GM12872 (cell line): ENCODE measurements at regions not wholly inside any gene's neighbourhood (a gene's known extent, or its start where the extent isn't known, plus 50 kb on each side); places are given as distances from the start of the nearest gene placed in this dataset.

Source experiments
- TF ChIP-seq, protein P1 (sequence below): IDR thresholded peaks from 3 replicates; pipeline ENCODE4 v1.5.1; 2011; ENCODE audit warnings: low read depth, mild to moderate bottlenecking, low read length, moderate library complexity; ENCODE audit not compliant: insufficient read depth

DNA sequence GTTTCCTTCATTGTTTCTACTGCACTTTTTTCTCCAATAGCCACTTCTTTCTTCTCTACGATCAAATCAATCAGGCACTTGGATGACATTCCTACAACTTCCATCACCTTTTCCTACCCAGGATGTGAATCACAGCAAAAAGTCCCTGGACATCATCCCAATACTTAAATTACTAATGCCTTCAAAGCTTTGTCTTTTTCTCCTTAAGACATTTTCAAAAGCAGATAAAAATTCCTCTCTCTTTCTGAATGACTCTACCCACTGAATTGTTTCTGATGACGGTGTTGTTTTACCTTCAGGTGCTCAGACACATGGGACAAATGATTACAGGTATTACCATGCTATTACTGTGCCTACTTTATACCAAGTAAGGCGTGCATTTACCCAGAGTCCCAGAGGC, 500.9 kb downstream of the FBXO15 start:
- TF ChIP-seq, protein P1, sequence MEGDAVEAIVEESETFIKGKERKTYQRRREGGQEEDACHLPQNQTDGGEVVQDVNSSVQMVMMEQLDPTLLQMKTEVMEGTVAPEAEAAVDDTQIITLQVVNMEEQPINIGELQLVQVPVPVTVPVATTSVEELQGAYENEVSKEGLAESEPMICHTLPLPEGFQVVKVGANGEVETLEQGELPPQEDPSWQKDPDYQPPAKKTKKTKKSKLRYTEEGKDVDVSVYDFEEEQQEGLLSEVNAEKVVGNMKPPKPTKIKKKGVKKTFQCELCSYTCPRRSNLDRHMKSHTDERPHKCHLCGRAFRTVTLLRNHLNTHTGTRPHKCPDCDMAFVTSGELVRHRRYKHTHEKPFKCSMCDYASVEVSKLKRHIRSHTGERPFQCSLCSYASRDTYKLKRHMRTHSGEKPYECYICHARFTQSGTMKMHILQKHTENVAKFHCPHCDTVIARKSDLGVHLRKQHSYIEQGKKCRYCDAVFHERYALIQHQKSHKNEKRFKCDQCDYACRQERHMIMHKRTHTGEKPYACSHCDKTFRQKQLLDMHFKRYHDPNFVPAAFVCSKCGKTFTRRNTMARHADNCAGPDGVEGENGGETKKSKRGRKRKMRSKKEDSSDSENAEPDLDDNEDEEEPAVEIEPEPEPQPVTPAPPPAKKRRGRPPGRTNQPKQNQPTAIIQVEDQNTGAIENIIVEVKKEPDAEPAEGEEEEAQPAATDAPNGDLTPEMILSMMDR: no peak

DNA sequence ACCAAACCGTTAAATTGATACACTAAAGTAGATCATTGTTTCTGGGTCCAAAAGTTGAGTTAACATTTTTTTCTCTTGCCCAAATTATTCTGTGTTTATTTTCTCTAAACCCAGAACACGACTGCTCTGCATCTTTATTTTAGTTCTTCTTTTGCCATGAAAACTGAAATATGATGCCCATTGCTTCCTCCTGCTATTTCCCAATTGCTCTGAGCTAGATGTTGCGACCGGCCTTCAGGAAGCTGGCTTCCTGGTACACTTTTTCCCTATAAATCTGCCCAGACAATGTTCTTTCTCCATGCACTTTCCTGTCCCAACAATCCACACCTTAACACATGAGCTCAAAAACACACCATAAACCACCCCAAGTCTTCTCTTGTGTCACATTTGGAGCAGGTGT, 501.4 kb downstream of the FBXO15 start:
- TF ChIP-seq, protein P1: no peak

DNA sequence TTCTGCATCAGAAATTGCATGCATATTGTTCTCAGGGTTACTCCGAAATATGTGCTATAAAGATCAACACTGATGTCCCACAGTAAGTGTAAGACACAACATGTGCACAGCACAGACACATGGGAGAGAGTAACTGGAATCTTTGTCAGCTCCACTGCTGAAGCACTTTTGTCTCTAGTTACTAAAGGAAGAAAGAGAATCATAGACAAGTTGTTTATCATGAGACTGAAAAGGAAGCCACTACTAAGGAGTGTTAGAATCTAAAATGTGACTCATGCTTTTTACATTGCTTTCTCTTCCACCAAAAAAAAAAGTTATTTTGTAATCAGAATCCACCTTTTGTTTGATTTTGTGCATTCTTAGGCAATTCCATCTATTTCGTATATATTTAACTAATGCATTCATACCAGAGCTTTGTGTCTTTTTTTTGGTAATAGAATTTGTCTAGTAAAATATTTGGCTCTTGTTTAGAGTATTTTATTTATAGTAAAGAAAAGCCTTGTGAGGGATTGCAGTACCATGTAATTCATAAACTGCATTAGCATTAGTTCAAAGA, 502.4 kb downstream of the FBXO15 start:
- TF ChIP-seq, protein P1: no peak

DNA sequence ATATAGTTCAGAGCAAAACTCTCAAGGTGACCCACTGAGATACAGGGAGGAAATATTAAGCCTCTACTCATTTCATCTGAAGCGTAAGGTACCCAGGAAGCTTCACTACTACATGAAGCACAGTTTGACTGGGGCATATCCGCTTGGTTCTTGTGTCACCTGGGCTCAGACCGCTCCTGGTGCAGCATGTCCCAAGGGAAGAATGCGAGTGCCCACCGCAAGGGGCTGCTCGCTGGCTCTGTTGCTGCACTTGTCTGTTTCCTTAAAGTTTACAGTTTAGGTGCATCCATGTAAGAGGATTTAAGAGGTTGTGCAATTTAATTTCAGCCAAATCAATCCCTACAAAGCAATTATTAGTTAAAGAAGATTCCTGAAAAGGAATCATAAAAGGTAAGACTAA, 507.8 kb downstream of the FBXO15 start:
- TF ChIP-seq, protein P1: no peak

DNA sequence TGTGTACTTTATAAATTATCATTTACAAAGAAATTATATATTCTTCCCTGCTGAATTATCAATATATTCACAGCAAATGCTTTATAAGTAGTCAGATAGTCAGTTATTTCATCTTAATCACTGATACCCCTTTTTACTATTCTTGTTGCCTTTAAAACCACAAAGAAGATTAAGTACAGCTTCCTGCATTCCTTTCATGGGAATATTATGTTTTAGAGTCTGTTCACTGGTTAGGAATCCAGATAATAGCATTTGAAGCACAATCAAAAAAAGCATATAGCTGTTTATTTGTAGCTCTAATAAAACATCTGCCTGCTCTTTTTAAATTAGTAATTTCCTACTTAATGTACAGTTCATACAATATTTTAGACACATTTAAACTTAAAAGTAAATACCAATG, 508.9 kb downstream of the FBXO15 start:
- TF ChIP-seq, protein P1: no peak

DNA sequence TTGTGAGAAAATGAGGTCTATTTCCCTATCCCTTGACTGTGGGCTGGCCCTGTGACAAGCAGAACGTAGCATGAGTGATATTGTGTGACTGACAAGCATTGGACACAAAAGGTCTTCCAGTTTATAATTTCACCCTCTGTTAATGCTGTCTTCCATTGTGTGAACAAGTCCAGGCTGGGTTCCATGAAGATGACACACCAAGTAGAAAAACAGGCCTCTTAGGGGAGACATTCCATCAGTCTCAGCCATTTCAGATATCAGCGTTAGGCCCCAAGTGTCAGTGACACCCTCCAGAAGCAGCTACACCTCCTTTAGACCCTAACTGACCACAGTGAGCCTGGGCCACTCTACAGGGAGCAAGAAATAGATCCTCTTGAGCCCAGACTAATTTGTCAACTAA, 511.3 kb downstream of the FBXO15 start:
- TF ChIP-seq, protein P1: no peak

DNA sequence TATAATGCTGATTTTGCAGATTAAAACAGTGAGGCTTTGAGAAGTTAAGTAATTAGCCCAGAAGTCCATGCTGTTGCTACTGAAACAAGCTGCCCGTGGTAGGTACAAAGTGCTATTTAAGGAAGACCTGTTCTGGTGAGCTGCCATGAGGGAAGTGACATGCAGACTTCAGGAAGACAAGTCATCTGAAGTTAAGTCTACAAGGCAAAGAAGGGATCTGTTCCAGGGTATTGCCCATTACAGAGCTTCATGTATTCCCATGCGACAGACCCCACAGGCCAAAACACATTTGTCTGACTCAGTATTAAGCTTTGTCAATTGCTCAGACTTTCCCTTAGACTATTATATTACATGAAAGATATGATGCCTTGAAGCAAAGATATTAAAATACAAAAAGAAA, 520.8 kb downstream of the FBXO15 start:
- TF ChIP-seq, protein P1: no peak
